CD14-positive monocyte (primary cell): ENCODE measurements at regions not wholly inside any gene's neighbourhood (a gene's known extent, or its start where the extent isn't known, plus 50 kb on each side); places are given as distances from the start of the nearest gene placed in this dataset.

ENCODE experiments used
- DNase-seq, 3 donors: peaks; one replicate each; pipeline ENCODE4 v3.0.0-alpha.2; 2011 to 2022
- H2AFZ ChIP-seq: 2 replicates; pipeline ENCODE4 v1.6.0; 2012; ENCODE audit warnings: mild to moderate bottlenecking, low read depth, low read length, inconsistent platforms; ENCODE audit not compliant: insufficient read depth, poor library complexity, severe bottlenecking
- H3K27ac ChIP-seq, 2 donors: 1 replicate in 1 of 2; 2 replicates in 1 of 2; pipeline ENCODE4 v1.5.1; 2012 to 2013; ENCODE audit warnings: low read length in 2 of 2, control low read depth in 1 of 2, inconsistent platforms in 1 of 2, low read depth in 1 of 2, mild to moderate bottlenecking in 1 of 2
- H3K27me3 ChIP-seq, 2 donors: one replicate each; pipeline versions ENCODE4 v1.6.0 to v1.6.1; 2011 to 2013; ENCODE audit warnings: low read length in 2 of 2; ENCODE audit not compliant: control insufficient read depth in 2 of 2, insufficient read depth in 2 of 2
- H3K36me3 ChIP-seq, 2 donors: replicated peaks in 1 of 2; 1 replicate in 1 of 2; 2 replicates in 1 of 2; pipeline versions ENCODE4 v1.5.1 to v1.6.1; 2012 to 2013; ENCODE audit warnings: low read length in 2 of 2, control low read depth in 1 of 2, inconsistent platforms in 1 of 2, mild to moderate bottlenecking in 1 of 2; ENCODE audit not compliant: insufficient read depth in 2 of 2, control insufficient read depth in 1 of 2
- H3K4me1 ChIP-seq, 2 donors: 1 replicate in 1 of 2; 2 replicates in 1 of 2; pipeline versions ENCODE4 v1.5.1 to v1.6.1; 2012 to 2013; ENCODE audit warnings: low read length in 2 of 2, control low read depth in 1 of 2, inconsistent platforms in 1 of 2, mild to moderate bottlenecking in 1 of 2, moderate library complexity in 1 of 2; ENCODE audit not compliant: insufficient read depth in 2 of 2, control insufficient read depth in 1 of 2
- H3K4me2 ChIP-seq: replicated peaks from 2 replicates; pipeline ENCODE3; 2012; ENCODE audit warnings: low read length, moderate library complexity, mild to moderate bottlenecking; ENCODE audit not compliant: poor library complexity, severe bottlenecking; ENCODE audit errors: extremely low read depth
- H3K4me3 ChIP-seq, 3 experiments: fragments of 200-600 bp in 1 of 3; sonication (generic) in 1 of 3; replicated peaks in 1 of 3; 1 replicate in 2 of 3; 2 replicates in 1 of 3; pipeline ENCODE4 v1.5.1; 2011 to 2013; ENCODE audit warnings: low read length in 3 of 3, mild to moderate bottlenecking in 3 of 3, control low read depth in 2 of 3, low read depth in 2 of 3, inconsistent platforms in 1 of 3, moderate library complexity in 1 of 3
- H3K79me2 ChIP-seq: 2 replicates; pipeline ENCODE4 v1.6.0; 2012; ENCODE audit warnings: mild to moderate bottlenecking, control low read depth, inconsistent platforms, low read length, moderate library complexity; ENCODE audit not compliant: insufficient read depth
- H3K9ac ChIP-seq: 2 replicates; pipeline ENCODE4 v1.6.0; 2017; ENCODE audit warnings: low read length, mild to moderate bottlenecking; ENCODE audit not compliant: insufficient read depth, poor library complexity, severe bottlenecking
- H3K9me3 ChIP-seq, 2 donors: replicated peaks in 1 of 2; 1 replicate in 1 of 2; 2 replicates in 1 of 2; pipeline versions ENCODE4 v1.5.1 to v1.6.1; 2012 to 2013; ENCODE audit warnings: low read length in 2 of 2, control low read depth in 1 of 2; ENCODE audit not compliant: control insufficient read depth in 1 of 2, insufficient read depth in 1 of 2
- H4K20me1 ChIP-seq: 2 replicates; pipeline ENCODE4 v1.6.0; 2012; ENCODE audit warnings: mild to moderate bottlenecking, low read length, control low read depth, moderate library complexity; ENCODE audit not compliant: insufficient read depth
- H3K27ac Mint-ChIP-seq, 7 donors: one replicate each; pipeline ENCODE4 v1.8.0; 2020; ENCODE audit warnings: mild to moderate bottlenecking in 7 of 7, mixed read lengths in 7 of 7, moderate library complexity in 6 of 7, inconsistent platforms in 2 of 7
- H3K27me3 Mint-ChIP-seq, 3 donors: one replicate each; pipeline ENCODE4 v1.8.0; 2021 to 2022; ENCODE audit warnings: low read depth in 3 of 3, mild to moderate bottlenecking in 3 of 3, mixed read lengths in 3 of 3, moderate library complexity in 3 of 3, inconsistent platforms in 1 of 3
- H3K36me3 Mint-ChIP-seq, 2 donors: one replicate each; pipeline ENCODE4 v1.8.0; 2020; ENCODE audit warnings: mixed read lengths in 2 of 2, inconsistent platforms in 1 of 2, mild to moderate bottlenecking in 1 of 2
- H3K4me1 Mint-ChIP-seq: one replicate; pipeline ENCODE4 v1.8.0; 2020; ENCODE audit warnings: mild to moderate bottlenecking, mixed read lengths
- H3K4me3 Mint-ChIP-seq, 2 donors: one replicate each; pipeline ENCODE4 v1.8.0; 2020; ENCODE audit warnings: mild to moderate bottlenecking in 2 of 2, mixed read lengths in 2 of 2, moderate library complexity in 1 of 2
- H3K9me3 Mint-ChIP-seq, 7 donors: one replicate each; pipeline ENCODE4 v1.8.0; 2020 to 2022; ENCODE audit warnings: mixed read lengths in 7 of 7, mild to moderate bottlenecking in 6 of 7, moderate library complexity in 6 of 7, inconsistent platforms in 2 of 7
- CTCF ChIP-seq: fragments of 200-600 bp; IDR thresholded peaks from one replicate; pipeline ENCODE4 v1.8.0; 2022; ENCODE audit warnings: antibody characterized with exemption, mild to moderate bottlenecking
- WGBS: methylation state at CpG from one replicate; pipeline ENCODE4 v1.1.5; 2013; ENCODE audit warnings: missing lambda C conversion rate; ENCODE audit not compliant: insufficient coverage; 5-methylcytosine and 5-hydroxymethylcytosine counted together
- intact Hi-C, 2 donors: fragments of 100-400 bp; cut with micrococcal nuclease; formaldehyde crosslinking; loops; one replicate each; pipeline versions ENCODE4 v1.15.0 to v1.15.1; 2023

GRCh38 chr1:170221495-170221894, 75.7 kb downstream of the NTMT2 start:
- Mint-ChIP-seq H3K27ac (no peak overlapping the region), H3K4me1 (no peaks in the 10 kb centered on the region), H3K36me3 (no peaks in the 10 kb centered on the region), H3K27me3 (no peaks in the 10 kb centered on the region), H3K4me3 (no peak overlapping the region), H3K9me3 (peaks cover 0 to 3% (median 2%) of the 10 kb centered on the region in 7 donors)
- no peak for DNase-seq
- H3K79me2 ChIP-seq, result no peaks in the 10 kb centered on the region
- H3K4me3 ChIP-seq, result no peak overlapping the region
- H3K9ac ChIP-seq, result no peak overlapping the region
- intact Hi-C loops, result no loop called here
- H3K27me3 ChIP-seq, result no peaks in the 10 kb centered on the region
- no peak for TF ChIP-seq CTCF
- no peak overlapping the region for H2AFZ ChIP-seq
- no peaks in the 10 kb centered on the region for H3K4me1 ChIP-seq
- no peak overlapping the region for H3K27ac ChIP-seq
- no peak overlapping the region for H3K4me2 ChIP-seq
- H4K20me1 ChIP-seq, result no peaks in the 10 kb centered on the region
- no CpG with 5 or more reads among the region's 2 CpGs for WGBS
- no peaks in the 10 kb centered on the region for H3K36me3 ChIP-seq
- H3K9me3 ChIP-seq, result no peaks in the 10 kb centered on the region

DNA sequence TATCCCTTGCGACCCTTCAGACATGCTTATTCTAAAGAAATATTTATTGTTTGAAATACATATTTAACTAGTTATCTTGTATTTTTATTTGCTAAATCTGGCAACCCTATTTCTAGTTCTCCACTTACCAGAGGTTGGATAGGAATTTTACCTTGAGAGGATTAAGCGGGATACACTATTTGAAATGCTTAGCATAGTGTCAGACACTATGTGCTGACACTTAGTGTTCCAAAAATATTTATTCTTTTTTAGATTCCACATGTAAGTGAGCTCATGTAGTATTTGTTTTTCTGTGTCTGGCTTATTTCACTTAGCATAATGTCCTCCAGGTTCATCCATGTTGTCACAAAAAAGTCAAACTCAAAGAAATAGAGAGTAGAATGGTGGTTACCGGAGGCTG, 78.7 kb downstream of the NTMT2 start:
- DNase-seq, result no peak
- Histone ChIP-seq H3K4me1 (no peaks in the 10 kb centered on the region), H3K4me3 (no peak overlapping the region), H3K4me2 (no peak overlapping the region), H3K27ac (no peak overlapping the region), H3K9ac (no peak overlapping the region), H4K20me1 (no peaks in the 10 kb centered on the region), H3K27me3 (no peaks in the 10 kb centered on the region), H2AFZ (no peak overlapping the region), H3K9me3 (no peaks in the 10 kb centered on the region), H3K36me3 (no peaks in the 10 kb centered on the region), H3K79me2 (no peaks in the 10 kb centered on the region)
- 0% methylated on average over 1 of the region's 3 CpGs for WGBS
- Mint-ChIP-seq H3K27ac (no peak overlapping the region), H3K4me1 (no peaks in the 10 kb centered on the region), H3K4me3 (no peak overlapping the region), H3K36me3 (no peaks in the 10 kb centered on the region), H3K27me3 (no peaks in the 10 kb centered on the region), H3K9me3 (peaks cover 0 to 3% (median 2%) of the 10 kb centered on the region in 7 donors)
- intact Hi-C loops, result no loop called here
- no peak for TF ChIP-seq CTCF
